ENCODE measurements at regions not wholly inside any gene's neighbourhood (a gene's known extent, or its start where the extent isn't known, plus 50 kb on each side); places are given as distances from the start of the nearest gene placed in this dataset.

DNA sequence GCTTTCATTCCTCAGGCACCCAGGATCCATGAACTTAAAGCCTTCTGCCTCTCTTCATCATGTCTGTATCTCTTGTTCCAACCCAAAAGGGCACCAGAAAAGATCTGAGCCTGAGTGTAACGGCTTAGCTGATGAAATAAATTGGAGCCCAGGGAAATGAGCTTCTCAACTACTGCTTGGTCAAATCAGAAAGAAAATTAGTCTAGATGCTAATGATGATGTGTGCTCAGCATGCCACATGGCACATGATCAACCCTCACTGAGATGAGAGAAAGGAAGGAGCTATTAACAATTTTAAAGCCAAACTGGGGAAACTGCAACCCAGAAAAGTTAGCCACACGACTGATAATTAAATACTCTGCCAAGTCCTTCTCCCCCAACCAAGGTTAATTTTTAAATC lies 325.7 kb downstream of the CNTN3 start:
- Histone ChIP-seq H3K4me1 (no peaks in the 10 kb centered on the region), H3K27ac (no peak overlapping the region), H3K4me3 (no peak overlapping the region), H3K36me3 (no peaks in the 10 kb centered on the region), H3K27me3 (no peaks in the 10 kb centered on the region), H3K9me3 (no peaks in the 10 kb centered on the region)
- intact Hi-C loops (cut with DNase I; ENCODE audit: low total_unique reads), result no loop called here
- TF ChIP-seq POLR2A (IDR thresholded peaks at IDR 0.05) (no peak), POLR2AphosphoS5 (IDR thresholded peaks at IDR 0.05) (no peak)
- TF ChIP-seq, protein P1, sequence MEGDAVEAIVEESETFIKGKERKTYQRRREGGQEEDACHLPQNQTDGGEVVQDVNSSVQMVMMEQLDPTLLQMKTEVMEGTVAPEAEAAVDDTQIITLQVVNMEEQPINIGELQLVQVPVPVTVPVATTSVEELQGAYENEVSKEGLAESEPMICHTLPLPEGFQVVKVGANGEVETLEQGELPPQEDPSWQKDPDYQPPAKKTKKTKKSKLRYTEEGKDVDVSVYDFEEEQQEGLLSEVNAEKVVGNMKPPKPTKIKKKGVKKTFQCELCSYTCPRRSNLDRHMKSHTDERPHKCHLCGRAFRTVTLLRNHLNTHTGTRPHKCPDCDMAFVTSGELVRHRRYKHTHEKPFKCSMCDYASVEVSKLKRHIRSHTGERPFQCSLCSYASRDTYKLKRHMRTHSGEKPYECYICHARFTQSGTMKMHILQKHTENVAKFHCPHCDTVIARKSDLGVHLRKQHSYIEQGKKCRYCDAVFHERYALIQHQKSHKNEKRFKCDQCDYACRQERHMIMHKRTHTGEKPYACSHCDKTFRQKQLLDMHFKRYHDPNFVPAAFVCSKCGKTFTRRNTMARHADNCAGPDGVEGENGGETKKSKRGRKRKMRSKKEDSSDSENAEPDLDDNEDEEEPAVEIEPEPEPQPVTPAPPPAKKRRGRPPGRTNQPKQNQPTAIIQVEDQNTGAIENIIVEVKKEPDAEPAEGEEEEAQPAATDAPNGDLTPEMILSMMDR (IDR thresholded peaks at IDR 0.05), result no peak
- no peak for DNase-seq (ENCODE audit: low spot score in 2 of 2)

DNA sequence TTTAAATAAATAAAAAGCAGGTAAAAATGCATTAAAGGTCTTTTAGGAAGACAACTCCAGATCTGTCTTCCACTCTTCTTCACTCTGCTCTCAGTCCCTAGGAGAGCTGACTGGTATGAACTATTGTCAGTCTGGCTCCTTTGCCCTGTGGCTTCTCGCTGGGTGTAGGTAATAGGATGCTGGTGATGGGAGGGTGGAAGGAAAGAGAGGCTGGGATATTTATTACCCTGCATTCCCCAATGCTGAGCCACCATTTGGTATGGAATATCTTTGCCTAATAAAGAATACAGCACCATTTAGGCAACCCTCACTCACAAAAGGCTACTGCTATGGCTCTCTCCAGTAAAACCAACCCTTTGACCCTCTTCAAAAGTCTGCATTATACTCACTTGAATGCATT lies 326.9 kb downstream of the CNTN3 start:
- TF ChIP-seq POLR2A (IDR thresholded peaks at IDR 0.05), result no peak
- TF ChIP-seq POLR2AphosphoS5 (IDR thresholded peaks at IDR 0.05), result no peak
- TF ChIP-seq, protein P1 (IDR thresholded peaks at IDR 0.05), result no peak
- intact Hi-C loops (cut with DNase I; ENCODE audit: low total_unique reads), result no loop called here
- Histone ChIP-seq H3K27ac (no peak overlapping the region), H3K4me3 (no peak overlapping the region), H3K36me3 (no peaks in the 10 kb centered on the region), H3K9me3 (no peaks in the 10 kb centered on the region), H3K4me1 (no peaks in the 10 kb centered on the region), H3K27me3 (no peaks in the 10 kb centered on the region)
- no peak for DNase-seq (ENCODE audit: low spot score in 2 of 2)

DNA sequence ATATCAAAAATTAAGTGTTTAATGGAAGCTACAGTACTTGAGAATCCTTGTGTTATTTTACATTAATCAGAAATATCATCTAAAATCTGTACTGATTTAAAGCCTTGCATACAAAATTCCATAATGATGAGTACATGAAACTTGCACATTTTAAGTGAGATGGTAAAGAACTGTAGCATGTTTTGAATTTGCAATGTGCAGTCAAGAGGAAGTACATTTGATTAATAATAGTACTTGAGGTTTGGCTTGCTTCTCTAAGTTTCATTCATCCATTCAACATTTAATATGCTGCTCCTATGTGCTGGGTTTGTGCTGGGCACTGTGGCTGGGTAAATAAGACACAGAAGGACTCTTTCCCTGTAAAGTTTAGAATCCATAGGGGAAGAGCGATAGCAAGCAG lies 332.3 kb downstream of the CNTN3 start:
- no peaks in the 10 kb centered on the region for H3K4me1 ChIP-seq
- no peak overlapping the region for H3K27ac ChIP-seq
- DNase-seq (ENCODE audit: low spot score in 2 of 2), result no peak
- H3K36me3 ChIP-seq, result no peaks in the 10 kb centered on the region
- H3K9me3 ChIP-seq, result peaks cover 0 to 6% of the 10 kb centered on the region in 2 donors
- no peak overlapping the region for H3K4me3 ChIP-seq
- H3K27me3 ChIP-seq, result no peaks in the 10 kb centered on the region
- no peak for TF ChIP-seq POLR2AphosphoS5 (IDR thresholded peaks at IDR 0.05)
- TF ChIP-seq, protein P1 (IDR thresholded peaks at IDR 0.05), result no peak
- TF ChIP-seq POLR2A (IDR thresholded peaks at IDR 0.05), result no peak
- intact Hi-C loops (cut with DNase I; ENCODE audit: low total_unique reads), result no loop called here

DNA sequence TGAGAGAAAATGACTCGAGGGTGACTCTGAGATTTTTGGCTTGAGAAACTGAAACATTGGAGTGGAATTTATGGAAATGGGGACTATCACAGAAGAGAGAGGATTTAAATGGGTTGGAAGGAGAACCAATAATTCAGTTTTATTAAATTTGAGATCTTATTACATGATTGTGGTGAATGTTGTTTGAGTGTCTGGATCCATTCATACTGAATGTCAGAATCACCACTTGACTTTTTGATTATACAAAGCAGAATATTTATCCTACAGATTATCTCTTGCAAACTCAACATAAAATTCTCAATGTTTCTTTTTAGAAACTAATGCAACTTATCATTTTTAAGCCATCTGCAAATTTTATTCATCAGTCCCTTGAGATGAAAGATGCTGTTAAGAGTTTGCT lies 332.8 kb downstream of the CNTN3 start:
- no peaks in the 10 kb centered on the region for H3K36me3 ChIP-seq
- H3K4me1 ChIP-seq, result no peaks in the 10 kb centered on the region
- H3K4me3 ChIP-seq, result no peak overlapping the region
- TF ChIP-seq, protein P1 (IDR thresholded peaks at IDR 0.05), result no peak
- no peak for TF ChIP-seq POLR2A (IDR thresholded peaks at IDR 0.05)
- no peak for TF ChIP-seq POLR2AphosphoS5 (IDR thresholded peaks at IDR 0.05)
- H3K27ac ChIP-seq, result no peak overlapping the region
- DNase-seq (ENCODE audit: low spot score in 2 of 2), result no peak
- H3K27me3 ChIP-seq, result no peaks in the 10 kb centered on the region
- H3K9me3 ChIP-seq, result peaks cover 0 to 6% of the 10 kb centered on the region in 2 donors
- intact Hi-C loops (cut with DNase I; ENCODE audit: low total_unique reads), result no loop called here

DNA sequence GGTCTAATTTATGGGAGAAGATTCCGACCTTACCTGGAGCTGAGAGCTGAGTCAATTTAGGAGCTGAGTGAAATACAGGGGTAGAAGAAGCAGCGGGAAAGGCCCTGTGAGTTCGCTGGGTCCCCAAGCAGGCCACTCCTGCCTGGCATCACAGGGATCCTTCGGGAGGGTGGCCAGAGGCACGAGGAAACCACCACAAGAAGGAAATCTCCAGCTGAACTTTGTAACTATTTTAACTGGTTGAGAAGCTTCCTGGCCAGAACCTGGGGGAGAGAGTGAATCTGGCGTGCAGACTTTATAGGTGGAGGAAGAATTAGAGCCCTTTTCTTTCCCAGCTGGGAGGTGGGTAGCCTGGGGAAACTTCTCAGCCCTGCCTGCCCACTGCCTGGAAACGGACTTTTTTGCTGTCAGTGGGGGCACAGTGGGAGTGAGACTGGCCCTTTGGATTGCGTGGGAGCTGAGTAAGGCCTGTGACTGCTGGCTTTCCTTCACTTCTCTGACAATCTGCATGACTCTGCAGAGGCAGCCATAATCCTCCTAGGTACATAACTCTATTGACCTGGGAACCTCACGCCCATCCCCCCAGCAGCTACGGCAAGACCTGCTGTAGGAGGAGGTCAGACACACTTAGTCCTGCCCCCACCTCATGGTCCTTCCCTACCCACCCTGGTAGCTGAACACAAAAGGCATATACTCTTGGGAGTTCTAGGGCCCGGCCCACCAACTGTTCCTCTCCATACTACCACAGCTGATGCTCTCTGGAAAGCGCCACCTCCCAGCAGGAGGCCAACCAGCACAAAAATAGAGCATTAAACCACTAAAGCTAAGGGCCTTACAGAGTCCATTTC lies 340.7 kb downstream of the CNTN3 start:
- DNase-seq (ENCODE audit: low spot score in 2 of 2), result no peak
- Histone ChIP-seq H3K36me3 (no peaks in the 10 kb centered on the region), H3K27ac (peak overlapping the region in 1 of 2 donors; percentile 4), H3K27me3 (no peaks in the 10 kb centered on the region), H3K4me3 (no peak overlapping the region), H3K9me3 (no peaks in the 10 kb centered on the region), H3K4me1 (no peaks in the 10 kb centered on the region)
- intact Hi-C loops (cut with DNase I; ENCODE audit: low total_unique reads), result no loop called here
- TF ChIP-seq POLR2AphosphoS5 (IDR thresholded peaks at IDR 0.05) (no peak), POLR2A (IDR thresholded peaks at IDR 0.05) (no peak)
- TF ChIP-seq, protein P1 (IDR thresholded peaks at IDR 0.05), result no peak

Data from breast epithelium (tissue), 4 donors.